RWPE2 (cell line): ENCODE measurements at regions not wholly inside any gene's neighbourhood (a gene's known extent, or its start where the extent isn't known, plus 50 kb on each side); places are given as distances from the start of the nearest gene placed in this dataset.

Experiments used
- ATAC-seq: fragments of 200-7000 bp; cut with Tn5 transposase; 3 replicates; pipeline ENCODE4 v1.9.1; 2021; ENCODE audit warnings: low read depth
- DNase-seq: peaks from one replicate; pipeline ENCODE4 v3.0.0-alpha.2; 2020; ENCODE audit warnings: low spot score
- H3K27ac ChIP-seq: fragments of 450-650 bp; 2 replicates; pipeline ENCODE4 v1.5.1; 2017; ENCODE audit warnings: mild to moderate bottlenecking; ENCODE audit not compliant: poor library complexity, severe bottlenecking
- H3K27me3 ChIP-seq: fragments of 250-450 bp; sonication (Bioruptor Pico); 2 replicates; pipeline ENCODE4 v1.5.1; 2021; ENCODE audit warnings: mild to moderate bottlenecking, moderate library complexity; ENCODE audit not compliant: insufficient read depth, poor library complexity, severe bottlenecking
- H3K36me3 ChIP-seq: fragments of 250-450 bp; sonication (Bioruptor Pico); 2 replicates; pipeline ENCODE4 v1.5.1; 2020; ENCODE audit warnings: low read depth, mild to moderate bottlenecking, moderate library complexity
- H3K4me1 ChIP-seq: fragments of 250-450 bp; sonication (Bioruptor Pico); 2 replicates; pipeline ENCODE4 v1.5.1; 2021; ENCODE audit warnings: mild to moderate bottlenecking, moderate library complexity; ENCODE audit not compliant: insufficient read depth, poor library complexity, severe bottlenecking
- H3K4me3 ChIP-seq: fragments of 250-450 bp; sonication (Bioruptor Pico); 2 replicates; pipeline ENCODE4 v1.5.1; 2021; ENCODE audit warnings: mild to moderate bottlenecking, moderate library complexity; ENCODE audit not compliant: severe bottlenecking
- H3K9me3 ChIP-seq: fragments of 250-450 bp; sonication (Bioruptor Pico); 2 replicates; pipeline ENCODE4 v1.5.1; 2021; ENCODE audit warnings: mild to moderate bottlenecking, moderate library complexity; ENCODE audit not compliant: severe bottlenecking
- TF ChIP-seq, protein P1 (sequence below): fragments of 450-650 bp; IDR thresholded peaks from one replicate; pipeline ENCODE4 v1.5.1; 2017; ENCODE audit warnings: mild to moderate bottlenecking, moderate library complexity; ENCODE audit not compliant: poor library complexity, severe bottlenecking

DNA sequence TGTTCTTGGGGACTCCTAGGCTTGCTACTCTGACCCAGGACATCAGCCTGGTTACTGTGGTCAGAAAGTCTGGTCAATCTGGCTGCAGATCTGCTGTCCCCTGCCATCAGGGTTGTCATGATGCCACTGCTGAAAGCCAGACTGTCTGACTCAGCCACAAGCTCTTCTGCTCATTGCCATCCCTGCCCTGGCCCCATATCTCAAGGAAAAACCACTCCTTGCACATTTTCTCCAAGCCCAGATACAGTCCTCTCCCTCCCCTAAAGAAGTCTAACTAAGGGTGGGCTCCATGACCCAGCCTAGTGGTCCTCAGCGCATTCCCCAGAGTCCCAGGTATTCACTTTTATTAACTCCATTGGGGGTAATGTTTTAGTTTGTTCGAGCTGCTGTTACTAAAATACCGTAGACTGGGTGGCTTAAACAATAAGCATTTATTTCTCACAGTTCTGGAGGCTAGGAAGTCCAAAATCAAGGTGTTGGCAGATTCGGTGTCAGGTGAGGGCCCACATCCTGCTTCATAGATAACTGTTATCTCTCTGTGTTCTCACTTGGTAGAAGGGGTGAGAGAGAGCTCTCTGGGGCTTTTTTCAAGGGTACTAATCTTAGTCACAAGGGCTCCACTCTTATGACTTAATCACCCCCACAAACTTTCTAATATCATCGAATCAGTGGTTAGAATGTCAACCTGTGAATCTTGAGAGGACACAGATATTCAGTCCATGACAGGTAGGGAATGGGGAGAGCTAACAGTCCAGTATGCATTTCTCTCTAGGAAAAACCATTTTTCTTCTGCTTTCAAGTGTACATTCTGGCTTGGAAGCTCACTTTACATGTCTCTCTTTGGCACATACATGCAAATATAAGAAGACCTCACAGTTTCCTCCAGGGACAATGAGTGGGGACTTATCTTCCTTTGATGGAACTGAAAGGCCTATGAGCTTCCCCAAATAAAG, 94.8 kb upstream of the CXCR4 start:
- Histone ChIP-seq H3K9me3 (no peaks in the 10 kb centered on the region), H3K4me3 (no peak overlapping the region), H3K27me3 (peaks cover 8% of the 10 kb centered on the region), H3K36me3 (no peaks in the 10 kb centered on the region), H3K27ac (no peak overlapping the region), H3K4me1 (no peaks in the 10 kb centered on the region)
- DNase-seq: no peak
- ATAC-seq: no peak
- TF ChIP-seq, protein P1, sequence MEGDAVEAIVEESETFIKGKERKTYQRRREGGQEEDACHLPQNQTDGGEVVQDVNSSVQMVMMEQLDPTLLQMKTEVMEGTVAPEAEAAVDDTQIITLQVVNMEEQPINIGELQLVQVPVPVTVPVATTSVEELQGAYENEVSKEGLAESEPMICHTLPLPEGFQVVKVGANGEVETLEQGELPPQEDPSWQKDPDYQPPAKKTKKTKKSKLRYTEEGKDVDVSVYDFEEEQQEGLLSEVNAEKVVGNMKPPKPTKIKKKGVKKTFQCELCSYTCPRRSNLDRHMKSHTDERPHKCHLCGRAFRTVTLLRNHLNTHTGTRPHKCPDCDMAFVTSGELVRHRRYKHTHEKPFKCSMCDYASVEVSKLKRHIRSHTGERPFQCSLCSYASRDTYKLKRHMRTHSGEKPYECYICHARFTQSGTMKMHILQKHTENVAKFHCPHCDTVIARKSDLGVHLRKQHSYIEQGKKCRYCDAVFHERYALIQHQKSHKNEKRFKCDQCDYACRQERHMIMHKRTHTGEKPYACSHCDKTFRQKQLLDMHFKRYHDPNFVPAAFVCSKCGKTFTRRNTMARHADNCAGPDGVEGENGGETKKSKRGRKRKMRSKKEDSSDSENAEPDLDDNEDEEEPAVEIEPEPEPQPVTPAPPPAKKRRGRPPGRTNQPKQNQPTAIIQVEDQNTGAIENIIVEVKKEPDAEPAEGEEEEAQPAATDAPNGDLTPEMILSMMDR: no peak

DNA sequence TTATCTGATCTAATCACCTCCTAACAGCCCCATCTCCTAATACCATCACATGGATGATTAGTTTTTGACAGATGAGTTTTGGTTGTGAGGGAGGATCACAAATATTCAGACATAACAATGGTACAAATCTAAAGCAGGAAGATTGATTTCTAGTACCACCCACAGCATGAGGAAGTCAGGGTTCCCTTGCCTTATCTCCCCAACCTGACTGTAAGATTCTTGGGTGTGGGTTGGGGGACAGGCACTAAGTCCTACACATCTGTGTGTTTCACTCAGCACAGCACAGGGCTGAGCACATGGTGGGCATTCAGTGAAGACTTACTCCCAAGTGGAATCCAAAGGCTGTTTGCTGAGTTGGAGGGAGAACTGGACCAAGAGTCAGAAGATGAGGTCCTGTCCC, 93.8 kb upstream of the CXCR4 start:
- Histone ChIP-seq H3K9me3 (no peaks in the 10 kb centered on the region), H3K4me1 (no peaks in the 10 kb centered on the region), H3K27me3 (peaks cover 8% of the 10 kb centered on the region), H3K4me3 (no peak overlapping the region), H3K36me3 (no peaks in the 10 kb centered on the region), H3K27ac (no peak overlapping the region)
- DNase-seq (no peak), ATAC-seq (no peak)
- TF ChIP-seq, protein P1: no peak

DNA sequence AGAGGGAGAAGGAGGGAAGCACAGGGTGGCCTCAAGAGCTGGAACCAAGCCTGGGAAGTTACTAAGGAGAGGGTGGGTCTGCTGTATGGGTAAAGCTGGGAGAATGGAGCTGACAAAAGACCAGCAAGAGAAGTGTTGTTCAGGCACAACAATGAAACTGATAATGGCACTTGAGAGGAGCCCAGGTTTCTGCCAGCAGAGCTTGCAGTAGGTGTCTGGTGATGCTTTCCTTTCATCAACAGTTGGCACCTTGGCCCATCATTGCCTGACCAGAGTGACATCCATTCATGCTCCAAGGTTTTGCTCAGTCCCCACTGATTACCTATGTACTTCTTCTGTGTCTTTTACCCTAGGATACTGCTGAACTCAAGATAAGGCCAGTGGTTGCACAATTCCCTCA, 92.9 kb upstream of the CXCR4 start:
- TF ChIP-seq, protein P1: no peak
- H3K27ac ChIP-seq: no peak overlapping the region

DNA sequence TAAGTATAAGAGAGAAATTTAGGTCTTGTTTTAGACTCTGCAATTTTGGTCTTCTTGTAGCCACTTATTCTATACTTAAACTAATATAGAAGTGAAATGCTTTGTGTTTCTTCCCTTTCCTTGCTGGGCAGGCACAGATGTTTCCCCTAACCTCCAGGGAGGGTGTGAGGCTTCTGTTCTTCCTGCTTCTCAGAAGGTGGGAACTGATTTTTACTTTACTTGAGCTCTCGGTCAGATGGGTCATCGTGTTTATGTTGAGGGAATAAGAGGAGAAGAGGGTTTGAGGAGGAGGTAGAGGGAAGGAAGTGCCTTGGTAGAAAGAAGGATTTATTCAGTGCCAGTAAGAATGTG, 92.5 kb upstream of the CXCR4 start:
- TF ChIP-seq, protein P1: no peak
- Histone ChIP-seq H3K4me3 (no peak overlapping the region), H3K27ac (no peak overlapping the region), H3K4me1 (no peaks in the 10 kb centered on the region), H3K9me3 (no peaks in the 10 kb centered on the region), H3K27me3 (peaks cover 5% of the 10 kb centered on the region), H3K36me3 (no peaks in the 10 kb centered on the region)
- ATAC-seq (no peak), DNase-seq (no peak)

More for the DNA sequence above, 92.9 kb upstream of the CXCR4 start:
- Histone ChIP-seq H3K36me3 (no peaks in the 10 kb centered on the region), H3K4me3 (no peak overlapping the region), H3K9me3 (no peaks in the 10 kb centered on the region), H3K4me1 (no peaks in the 10 kb centered on the region), H3K27me3 (peaks cover 8% of the 10 kb centered on the region)
- no peak for DNase-seq
- ATAC-seq: no peak
